ENCODE measurements at regions not wholly inside any gene's neighbourhood (a gene's known extent, or its start where the extent isn't known, plus 50 kb on each side); places are given as distances from the start of the nearest gene placed in this dataset.

GRCh38 chr7:33721895-33722294, 183.4 kb upstream of the BMPER start:
- intact Hi-C loops (cut with DNase I; ENCODE audit: low total_unique reads), result no loop called here
- no peaks in the 10 kb centered on the region for H3K27me3 ChIP-seq

GRCh38 chr7:33722383-33723101, 182.8 kb upstream of the BMPER start:
- no peaks in the 10 kb centered on the region for H3K27me3 ChIP-seq
- TF ChIP-seq CTCF (IDR thresholded peaks at IDR 0.05) (no peak), POLR2AphosphoS5 (IDR thresholded peaks at IDR 0.05) (no peak), POLR2A (IDR thresholded peaks at IDR 0.05) (no peak), EP300 (IDR thresholded peaks at IDR 0.05) (no peak)
- H3K4me3 ChIP-seq, result no peak overlapping the region
- no peaks in the 10 kb centered on the region for H3K36me3 ChIP-seq
- H3K4me1 ChIP-seq, result peaks cover 0 to 22% (median 10%) of the 10 kb centered on the region in 4 donors
- H3K27ac ChIP-seq, result no peak overlapping the region
- intact Hi-C loops (cut with DNase I; ENCODE audit: low total_unique reads), result no loop called here
- peaks cover 0 to 3% (median 0%) of the 10 kb centered on the region in 4 donors for H3K9me3 ChIP-seq
- WGBS, 5 donors, result 82 to 96% (median 91%) methylated on average over 8 to 15 of the region's 15 CpGs
- peak in 1 of 2 donors; percentile 67 for DNase-seq

More at GRCh38 chr7:33721895-33722294, 183.4 kb upstream of the BMPER start:
- no peak overlapping the region for H3K27ac ChIP-seq
- no peak for DNase-seq
- no peak for TF ChIP-seq CTCF (IDR thresholded peaks at IDR 0.05)
- H3K4me3 ChIP-seq, result no peak overlapping the region
- H3K4me1 ChIP-seq, result peaks cover 0 to 27% (median 10%) of the 10 kb centered on the region in 4 donors
- H3K36me3 ChIP-seq, result no peaks in the 10 kb centered on the region
- peaks cover 0 to 3% (median 0%) of the 10 kb centered on the region in 4 donors for H3K9me3 ChIP-seq
- 84 to 95% (median 90%) methylated on average over 4 of the region's 4 CpGs for WGBS, 5 donors

- Histone ChIP-seq H3K36me3 (no peaks in the 10 kb centered on the region), H3K4me1 (peaks cover 0 to 20% (median 8%) of the 10 kb centered on the region in 4 donors), H3K27ac (no peak overlapping the region), H3K9me3 (peaks cover 0 to 3% (median 0%) of the 10 kb centered on the region in 4 donors), H3K4me3 (no peak overlapping the region), H3K27me3 (no peaks in the 10 kb centered on the region)
- WGBS, 5 donors, result 86 to 98% (median 89%) methylated on average over 3 of the region's 3 CpGs
- TF ChIP-seq POLR2A (IDR thresholded peaks at IDR 0.05) (no peak), CTCF (IDR thresholded peaks at IDR 0.05) (no peak), POLR2AphosphoS5 (IDR thresholded peaks at IDR 0.05) (no peak), EP300 (IDR thresholded peaks at IDR 0.05) (no peak)
- intact Hi-C loops (cut with DNase I; ENCODE audit: low total_unique reads), result no loop called here
- no peak for DNase-seq
Measured at GRCh38 chr7:33724201-33724600, 181.1 kb upstream of the BMPER start.

GRCh38 chr7:33725111-33726025, 180.0 kb upstream of the BMPER start:
- no peak overlapping the region for H3K4me3 ChIP-seq
- H3K27ac ChIP-seq, result no peak overlapping the region
- no peaks in the 10 kb centered on the region for H3K36me3 ChIP-seq
- H3K4me1 ChIP-seq, result peaks cover 0 to 25% (median 11%) of the 10 kb centered on the region in 4 donors
- intact Hi-C loops (cut with DNase I; ENCODE audit: low total_unique reads), result no loop called here
- no peaks in the 10 kb centered on the region for H3K9me3 ChIP-seq
- TF ChIP-seq POLR2A (IDR thresholded peaks at IDR 0.05) (no peak), CTCF (IDR thresholded peaks at IDR 0.05) (no peak), EP300 (IDR thresholded peaks at IDR 0.05) (no peak), POLR2AphosphoS5 (IDR thresholded peaks at IDR 0.05) (no peak)
- WGBS, 5 donors, result 39 to 53% (median 52%) methylated on average over 7 of the region's 7 CpGs
- H3K27me3 ChIP-seq, result no peaks in the 10 kb centered on the region
- no peak for DNase-seq

All from stomach (tissue), 8 donors.